HEK293 (cell line): ENCODE measurements at regions not wholly inside any gene's neighbourhood (a gene's known extent, or its start where the extent isn't known, plus 50 kb on each side); places are given as distances from the start of the nearest gene placed in this dataset.

Source experiments
- CTCF ChIP-seq: fragments of 450-650 bp; formaldehyde crosslinking; IDR thresholded peaks from 2 replicates; pipeline ENCODE4 v1.5.1; 2016; ENCODE audit warnings: missing biosample characterization, missing genetic modification characterization
- IKZF3 ChIP-seq: fragments of 450-650 bp; IDR thresholded peaks from 2 replicates; pipeline ENCODE4 v1.5.0; 2018; ENCODE audit warnings: missing biosample characterization, mild to moderate bottlenecking, missing genetic modification characterization, moderate library complexity
- SP7 ChIP-seq: fragments of 450-650 bp; formaldehyde crosslinking; IDR thresholded peaks from 2 replicates; pipeline ENCODE4 v1.5.1; 2016; ENCODE audit warnings: missing biosample characterization, missing genetic modification characterization
- ZBTB8A ChIP-seq: fragments of 450-650 bp; formaldehyde crosslinking; IDR thresholded peaks from 2 replicates; pipeline ENCODE4 v1.5.1; 2016; ENCODE audit warnings: missing biosample characterization, missing genetic modification characterization
- ZNF24 ChIP-seq: fragments of 450-650 bp; formaldehyde crosslinking; IDR thresholded peaks from 2 replicates; pipeline ENCODE4 v1.5.1; 2016; ENCODE audit warnings: missing biosample characterization, missing genetic modification characterization
- ZNF311 ChIP-seq: fragments of 450-650 bp; formaldehyde crosslinking; IDR thresholded peaks from 2 replicates; pipeline ENCODE4 v1.5.1; 2017; ENCODE audit warnings: missing biosample characterization, missing genetic modification characterization, borderline replicate concordance
- ZNF530 ChIP-seq: fragments of 450-650 bp; formaldehyde crosslinking; IDR thresholded peaks from 2 replicates; pipeline ENCODE4 v1.5.1; 2016; ENCODE audit warnings: low read depth, missing biosample characterization, missing genetic modification characterization
- TF ChIP-seq, protein P1 (sequence below): sonication (generic); formaldehyde crosslinking; IDR thresholded peaks from 2 replicates; pipeline ENCODE4 v1.8.1; 2022; ENCODE audit warnings: mild to moderate bottlenecking, moderate library complexity, missing genetic modification reagents
- TF ChIP-seq, protein P2 (sequence below): fragments of 450-650 bp; formaldehyde crosslinking; IDR thresholded peaks from 2 replicates; pipeline ENCODE4 v1.5.1; 2016; ENCODE audit warnings: missing biosample characterization, missing genetic modification characterization
- TF ChIP-seq, protein P3 (sequence below): fragments of 450-650 bp; formaldehyde crosslinking; IDR thresholded peaks from 2 replicates; pipeline ENCODE4 v1.5.1; 2016; ENCODE audit warnings: missing biosample characterization, missing genetic modification characterization
- TF ChIP-seq, protein P4 (sequence below): fragments of 450-650 bp; formaldehyde crosslinking; IDR thresholded peaks from 2 replicates; pipeline ENCODE4 v1.5.1; 2016; ENCODE audit warnings: missing biosample characterization, missing genetic modification characterization, borderline replicate concordance

GRCh38 chr7:16940776-16941175, 59.0 kb upstream of the AGR3 start:
- TF ChIP-seq CTCF (tag by site-specific recombination) (no peak), ZNF311 (no peak), ZNF530 (tag by site-specific recombination) (no peak), ZNF24 (no peak), IKZF3 (tag by site-specific recombination) (no peak), ZBTB8A (tag by site-specific recombination) (no peak), SP7 (no peak)
- TF ChIP-seq, protein P1, sequence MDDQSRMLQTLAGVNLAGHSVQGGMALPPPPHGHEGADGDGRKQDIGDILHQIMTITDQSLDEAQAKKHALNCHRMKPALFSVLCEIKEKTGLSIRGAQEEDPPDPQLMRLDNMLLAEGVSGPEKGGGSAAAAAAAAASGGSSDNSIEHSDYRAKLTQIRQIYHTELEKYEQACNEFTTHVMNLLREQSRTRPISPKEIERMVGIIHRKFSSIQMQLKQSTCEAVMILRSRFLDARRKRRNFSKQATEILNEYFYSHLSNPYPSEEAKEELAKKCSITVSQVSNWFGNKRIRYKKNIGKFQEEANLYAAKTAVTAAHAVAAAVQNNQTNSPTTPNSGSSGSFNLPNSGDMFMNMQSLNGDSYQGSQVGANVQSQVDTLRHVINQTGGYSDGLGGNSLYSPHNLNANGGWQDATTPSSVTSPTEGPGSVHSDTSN (CRISPR knock-in tag): no peak
- TF ChIP-seq, protein P2, sequence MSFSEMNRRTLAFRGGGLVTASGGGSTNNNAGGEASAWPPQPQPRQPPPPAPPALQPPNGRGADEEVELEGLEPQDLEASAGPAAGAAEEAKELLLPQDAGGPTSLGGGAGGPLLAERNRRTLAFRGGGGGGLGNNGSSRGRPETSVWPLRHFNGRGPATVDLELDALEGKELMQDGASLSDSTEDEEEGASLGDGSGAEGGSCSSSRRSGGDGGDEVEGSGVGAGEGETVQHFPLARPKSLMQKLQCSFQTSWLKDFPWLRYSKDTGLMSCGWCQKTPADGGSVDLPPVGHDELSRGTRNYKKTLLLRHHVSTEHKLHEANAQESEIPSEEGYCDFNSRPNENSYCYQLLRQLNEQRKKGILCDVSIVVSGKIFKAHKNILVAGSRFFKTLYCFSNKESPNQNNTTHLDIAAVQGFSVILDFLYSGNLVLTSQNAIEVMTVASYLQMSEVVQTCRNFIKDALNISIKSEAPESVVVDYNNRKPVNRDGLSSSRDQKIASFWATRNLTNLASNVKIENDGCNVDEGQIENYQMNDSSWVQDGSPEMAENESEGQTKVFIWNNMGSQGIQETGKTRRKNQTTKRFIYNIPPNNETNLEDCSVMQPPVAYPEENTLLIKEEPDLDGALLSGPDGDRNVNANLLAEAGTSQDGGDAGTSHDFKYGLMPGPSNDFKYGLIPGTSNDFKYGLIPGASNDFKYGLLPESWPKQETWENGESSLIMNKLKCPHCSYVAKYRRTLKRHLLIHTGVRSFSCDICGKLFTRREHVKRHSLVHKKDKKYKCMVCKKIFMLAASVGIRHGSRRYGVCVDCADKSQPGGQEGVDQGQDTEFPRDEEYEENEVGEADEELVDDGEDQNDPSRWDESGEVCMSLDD (tag by site-specific recombination): no peak
- TF ChIP-seq, protein P3, sequence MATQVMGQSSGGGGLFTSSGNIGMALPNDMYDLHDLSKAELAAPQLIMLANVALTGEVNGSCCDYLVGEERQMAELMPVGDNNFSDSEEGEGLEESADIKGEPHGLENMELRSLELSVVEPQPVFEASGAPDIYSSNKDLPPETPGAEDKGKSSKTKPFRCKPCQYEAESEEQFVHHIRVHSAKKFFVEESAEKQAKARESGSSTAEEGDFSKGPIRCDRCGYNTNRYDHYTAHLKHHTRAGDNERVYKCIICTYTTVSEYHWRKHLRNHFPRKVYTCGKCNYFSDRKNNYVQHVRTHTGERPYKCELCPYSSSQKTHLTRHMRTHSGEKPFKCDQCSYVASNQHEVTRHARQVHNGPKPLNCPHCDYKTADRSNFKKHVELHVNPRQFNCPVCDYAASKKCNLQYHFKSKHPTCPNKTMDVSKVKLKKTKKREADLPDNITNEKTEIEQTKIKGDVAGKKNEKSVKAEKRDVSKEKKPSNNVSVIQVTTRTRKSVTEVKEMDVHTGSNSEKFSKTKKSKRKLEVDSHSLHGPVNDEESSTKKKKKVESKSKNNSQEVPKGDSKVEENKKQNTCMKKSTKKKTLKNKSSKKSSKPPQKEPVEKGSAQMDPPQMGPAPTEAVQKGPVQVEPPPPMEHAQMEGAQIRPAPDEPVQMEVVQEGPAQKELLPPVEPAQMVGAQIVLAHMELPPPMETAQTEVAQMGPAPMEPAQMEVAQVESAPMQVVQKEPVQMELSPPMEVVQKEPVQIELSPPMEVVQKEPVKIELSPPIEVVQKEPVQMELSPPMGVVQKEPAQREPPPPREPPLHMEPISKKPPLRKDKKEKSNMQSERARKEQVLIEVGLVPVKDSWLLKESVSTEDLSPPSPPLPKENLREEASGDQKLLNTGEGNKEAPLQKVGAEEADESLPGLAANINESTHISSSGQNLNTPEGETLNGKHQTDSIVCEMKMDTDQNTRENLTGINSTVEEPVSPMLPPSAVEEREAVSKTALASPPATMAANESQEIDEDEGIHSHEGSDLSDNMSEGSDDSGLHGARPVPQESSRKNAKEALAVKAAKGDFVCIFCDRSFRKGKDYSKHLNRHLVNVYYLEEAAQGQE (tag by site-specific recombination): no peak
- TF ChIP-seq, protein P4, sequence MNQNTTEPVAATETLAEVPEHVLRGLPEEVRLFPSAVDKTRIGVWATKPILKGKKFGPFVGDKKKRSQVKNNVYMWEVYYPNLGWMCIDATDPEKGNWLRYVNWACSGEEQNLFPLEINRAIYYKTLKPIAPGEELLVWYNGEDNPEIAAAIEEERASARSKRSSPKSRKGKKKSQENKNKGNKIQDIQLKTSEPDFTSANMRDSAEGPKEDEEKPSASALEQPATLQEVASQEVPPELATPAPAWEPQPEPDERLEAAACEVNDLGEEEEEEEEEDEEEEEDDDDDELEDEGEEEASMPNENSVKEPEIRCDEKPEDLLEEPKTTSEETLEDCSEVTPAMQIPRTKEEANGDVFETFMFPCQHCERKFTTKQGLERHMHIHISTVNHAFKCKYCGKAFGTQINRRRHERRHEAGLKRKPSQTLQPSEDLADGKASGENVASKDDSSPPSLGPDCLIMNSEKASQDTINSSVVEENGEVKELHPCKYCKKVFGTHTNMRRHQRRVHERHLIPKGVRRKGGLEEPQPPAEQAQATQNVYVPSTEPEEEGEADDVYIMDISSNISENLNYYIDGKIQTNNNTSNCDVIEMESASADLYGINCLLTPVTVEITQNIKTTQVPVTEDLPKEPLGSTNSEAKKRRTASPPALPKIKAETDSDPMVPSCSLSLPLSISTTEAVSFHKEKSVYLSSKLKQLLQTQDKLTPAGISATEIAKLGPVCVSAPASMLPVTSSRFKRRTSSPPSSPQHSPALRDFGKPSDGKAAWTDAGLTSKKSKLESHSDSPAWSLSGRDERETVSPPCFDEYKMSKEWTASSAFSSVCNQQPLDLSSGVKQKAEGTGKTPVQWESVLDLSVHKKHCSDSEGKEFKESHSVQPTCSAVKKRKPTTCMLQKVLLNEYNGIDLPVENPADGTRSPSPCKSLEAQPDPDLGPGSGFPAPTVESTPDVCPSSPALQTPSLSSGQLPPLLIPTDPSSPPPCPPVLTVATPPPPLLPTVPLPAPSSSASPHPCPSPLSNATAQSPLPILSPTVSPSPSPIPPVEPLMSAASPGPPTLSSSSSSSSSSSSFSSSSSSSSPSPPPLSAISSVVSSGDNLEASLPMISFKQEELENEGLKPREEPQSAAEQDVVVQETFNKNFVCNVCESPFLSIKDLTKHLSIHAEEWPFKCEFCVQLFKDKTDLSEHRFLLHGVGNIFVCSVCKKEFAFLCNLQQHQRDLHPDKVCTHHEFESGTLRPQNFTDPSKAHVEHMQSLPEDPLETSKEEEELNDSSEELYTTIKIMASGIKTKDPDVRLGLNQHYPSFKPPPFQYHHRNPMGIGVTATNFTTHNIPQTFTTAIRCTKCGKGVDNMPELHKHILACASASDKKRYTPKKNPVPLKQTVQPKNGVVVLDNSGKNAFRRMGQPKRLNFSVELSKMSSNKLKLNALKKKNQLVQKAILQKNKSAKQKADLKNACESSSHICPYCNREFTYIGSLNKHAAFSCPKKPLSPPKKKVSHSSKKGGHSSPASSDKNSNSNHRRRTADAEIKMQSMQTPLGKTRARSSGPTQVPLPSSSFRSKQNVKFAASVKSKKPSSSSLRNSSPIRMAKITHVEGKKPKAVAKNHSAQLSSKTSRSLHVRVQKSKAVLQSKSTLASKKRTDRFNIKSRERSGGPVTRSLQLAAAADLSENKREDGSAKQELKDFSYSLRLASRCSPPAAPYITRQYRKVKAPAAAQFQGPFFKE: no peak
